GM21515 (cell line): ENCODE measurements at regions not wholly inside any gene's neighbourhood (a gene's known extent, or its start where the extent isn't known, plus 50 kb on each side); places are given as distances from the start of the nearest gene placed in this dataset.

Source experiments
- ATAC-seq: cut with Tn5 transposase; IDR thresholded peaks from one replicate; pipeline ENCODE4 v1.9.1; 2021; ENCODE audit not compliant: unreplicated experiment

GRCh38 chr4:152039023-152039481 lies 278.2 kb upstream of the GATB start:
- ATAC-seq, result no peak

- ATAC-seq, result no peak
These were observed 277.4 kb upstream of the GATB start for GRCh38 chr4:152038238-152038637.

GRCh38 chr4:152037435-152037834 lies 276.6 kb upstream of the GATB start:
- no peak for ATAC-seq

GRCh38 chr4:152033621-152034020 lies 272.8 kb upstream of the GATB start:
- ATAC-seq, result no peak

- ATAC-seq, result no peak
These were observed 271.9 kb upstream of the GATB start for GRCh38 chr4:152032722-152033131.

- ATAC-seq, result no peak
These were observed 268.8 kb upstream of the GATB start for GRCh38 chr4:152029631-152030030.

- ATAC-seq, result no peak
These were observed 267.3 kb upstream of the GATB start for GRCh38 chr4:152028131-152028530.

- ATAC-seq, result no peak
These were observed 264.1 kb upstream of the GATB start for GRCh38 chr4:152024881-152025280.

- ATAC-seq, result no peak
These were observed 262.9 kb upstream of the GATB start for GRCh38 chr4:152023674-152024073.

- no peak for ATAC-seq
These were observed 261.7 kb upstream of the GATB start for GRCh38 chr4:152022543-152022942.

- no peak for ATAC-seq
These were observed 261.1 kb upstream of the GATB start for GRCh38 chr4:152021788-152022438.

GRCh38 chr4:152020073-152020472 lies 259.3 kb upstream of the GATB start:
- no peak for ATAC-seq

- no peak for ATAC-seq
These were observed 255.5 kb upstream of the GATB start for GRCh38 chr4:152016303-152016620.

- ATAC-seq, result no peak
These were observed 254.9 kb upstream of the GATB start for GRCh38 chr4:152015597-152016302.

- peak; percentile 92 for ATAC-seq
These were observed 253.5 kb upstream of the GATB start for GRCh38 chr4:152014280-152014679.

GRCh38 chr4:152011469-152011868 lies 250.7 kb upstream of the GATB start:
- no peak for ATAC-seq

GRCh38 chr4:152010710-152011079 lies 249.9 kb upstream of the GATB start:
- ATAC-seq, result no peak

- no peak for ATAC-seq
These were observed 249.3 kb upstream of the GATB start for GRCh38 chr4:152009983-152010709.

- no peak for ATAC-seq
These were observed 248.3 kb upstream of the GATB start for GRCh38 chr4:152009031-152009670.

- ATAC-seq, result no peak
These were observed 246.3 kb upstream of the GATB start for GRCh38 chr4:152007111-152007510.

GRCh38 chr4:152004801-152005200 lies 244.0 kb upstream of the GATB start:
- ATAC-seq, result no peak

- no peak for ATAC-seq
These were observed 239.7 kb upstream of the GATB start for GRCh38 chr4:152000518-152000917.
